GM18499 (cell line): ENCODE measurements at regions not wholly inside any gene's neighbourhood (a gene's known extent, or its start where the extent isn't known, plus 50 kb on each side); places are given as distances from the start of the nearest gene placed in this dataset.
A peak's percentile ranks its signal among the peaks of the same experiment; 100 is the strongest.

Source experiments
- ATAC-seq: cut with Tn5 transposase; IDR thresholded peaks from one replicate; pipeline ENCODE4 v1.9.1; 2021; ENCODE audit warnings: moderate number of reproducible peaks; ENCODE audit not compliant: insufficient read depth, unreplicated experiment

DNA sequence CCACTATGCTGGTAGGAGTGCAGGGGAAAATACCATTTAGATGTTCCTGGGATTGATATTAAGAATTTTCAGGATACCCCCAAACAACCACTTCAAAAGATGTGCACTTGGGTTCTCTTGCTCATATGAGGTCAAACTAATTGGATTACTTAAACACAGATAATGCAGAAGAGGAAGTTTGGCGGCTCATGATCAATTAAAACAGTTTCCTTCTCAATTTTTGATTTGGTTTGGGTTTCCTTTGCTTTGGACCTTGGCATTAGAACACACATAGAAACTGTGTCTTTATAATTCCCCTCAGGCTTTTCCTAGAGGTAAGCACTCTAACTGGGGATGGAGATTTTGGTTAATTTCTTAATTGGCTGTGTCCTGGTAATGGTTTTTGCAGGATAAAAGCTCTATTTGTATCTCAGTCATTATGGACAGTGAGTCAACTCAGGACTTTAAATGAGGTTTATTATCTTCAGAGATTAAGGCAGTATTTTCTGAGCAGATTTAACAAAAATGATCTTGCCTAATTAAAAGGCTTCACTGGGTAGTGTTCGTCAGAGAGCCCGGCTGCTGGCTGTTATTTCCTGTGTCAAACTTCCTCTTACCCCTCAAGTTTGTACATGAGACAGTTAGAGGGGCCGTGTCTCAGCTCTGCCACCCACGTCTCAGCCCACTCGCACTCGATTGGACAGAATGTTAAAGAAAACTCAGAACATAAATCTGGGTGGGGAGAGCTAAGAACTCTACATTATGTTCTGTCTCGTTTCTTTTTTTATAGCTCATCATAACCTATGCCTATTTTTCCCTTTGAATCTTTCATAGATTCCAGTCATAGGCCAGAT, 50.3 kb upstream of the PREP start:
- peak; percentile 52 for ATAC-seq
